ENCODE measurements at regions not wholly inside any gene's neighbourhood (a gene's known extent, or its start where the extent isn't known, plus 50 kb on each side); places are given as distances from the start of the nearest gene placed in this dataset.

GRCh38 chr5:125492977-125493376, 746.5 kb upstream of the ZNF608 start:
- H3K9me3 ChIP-seq (ENCODE audit: severe bottlenecking), result peaks cover 3% of the 10 kb centered on the region
- TF ChIP-seq CTCF (IDR thresholded peaks at IDR 0.05; ENCODE audit: low read depth, low read length), result no peak
- H3K27me3 ChIP-seq (ENCODE audit: insufficient read depth, low read depth, severe bottlenecking), result no peaks in the 10 kb centered on the region
- no peak overlapping the region for H3K27ac ChIP-seq
- H3K36me3 ChIP-seq, result no peaks in the 10 kb centered on the region
- DNase-seq, result no peak
- no peak overlapping the region for H3K4me3 ChIP-seq (ENCODE audit: low read depth, low read length)

- no peaks in the 10 kb centered on the region for H3K27me3 ChIP-seq (ENCODE audit: insufficient read depth, low read depth, severe bottlenecking)
- H3K4me3 ChIP-seq (ENCODE audit: low read depth, low read length), result no peak overlapping the region
- no peak for DNase-seq
- TF ChIP-seq CTCF (IDR thresholded peaks at IDR 0.05; ENCODE audit: low read depth, low read length), result no peak
- peaks cover 3% of the 10 kb centered on the region for H3K9me3 ChIP-seq (ENCODE audit: severe bottlenecking)
- no peak overlapping the region for H3K27ac ChIP-seq
- H3K36me3 ChIP-seq, result no peaks in the 10 kb centered on the region
Observed at GRCh38 chr5:125496393-125496792, 750.0 kb upstream of the ZNF608 start.

GRCh38 chr5:125497651-125498050, 751.2 kb upstream of the ZNF608 start:
- Histone ChIP-seq H3K9me3 (ENCODE audit: severe bottlenecking) (peaks cover 3% of the 10 kb centered on the region), H3K36me3 (no peaks in the 10 kb centered on the region), H3K27me3 (ENCODE audit: insufficient read depth, low read depth, severe bottlenecking) (no peaks in the 10 kb centered on the region), H3K4me3 (ENCODE audit: low read depth, low read length) (no peak overlapping the region), H3K27ac (no peak overlapping the region)
- TF ChIP-seq CTCF (IDR thresholded peaks at IDR 0.05; ENCODE audit: low read depth, low read length), result no peak
- no peak for DNase-seq

- H3K27ac ChIP-seq, result no peak overlapping the region
- no peaks in the 10 kb centered on the region for H3K9me3 ChIP-seq (ENCODE audit: severe bottlenecking)
- no peaks in the 10 kb centered on the region for H3K27me3 ChIP-seq (ENCODE audit: insufficient read depth, low read depth, severe bottlenecking)
- TF ChIP-seq CTCF (IDR thresholded peaks at IDR 0.05; ENCODE audit: low read depth, low read length), result no peak
- no peaks in the 10 kb centered on the region for H3K36me3 ChIP-seq
- H3K4me3 ChIP-seq (ENCODE audit: low read depth, low read length), result no peak overlapping the region
- no peak for DNase-seq
Observed at GRCh38 chr5:125499636-125500332, 753.3 kb upstream of the ZNF608 start.

GRCh38 chr5:125501396-125501795, 755.0 kb upstream of the ZNF608 start:
- H3K27me3 ChIP-seq (ENCODE audit: insufficient read depth, low read depth, severe bottlenecking), result no peaks in the 10 kb centered on the region
- no peaks in the 10 kb centered on the region for H3K9me3 ChIP-seq (ENCODE audit: severe bottlenecking)
- TF ChIP-seq CTCF (IDR thresholded peaks at IDR 0.05; ENCODE audit: low read depth, low read length), result no peak
- H3K36me3 ChIP-seq, result no peaks in the 10 kb centered on the region
- no peak overlapping the region for H3K27ac ChIP-seq
- DNase-seq, result no peak
- H3K4me3 ChIP-seq (ENCODE audit: low read depth, low read length), result no peak overlapping the region

GRCh38 chr5:125503946-125504345, 757.5 kb upstream of the ZNF608 start:
- H3K27ac ChIP-seq, result no peak overlapping the region
- no peak for DNase-seq
- no peaks in the 10 kb centered on the region for H3K36me3 ChIP-seq
- no peak for TF ChIP-seq CTCF (IDR thresholded peaks at IDR 0.05; ENCODE audit: low read depth, low read length)
- no peaks in the 10 kb centered on the region for H3K27me3 ChIP-seq (ENCODE audit: insufficient read depth, low read depth, severe bottlenecking)
- no peaks in the 10 kb centered on the region for H3K9me3 ChIP-seq (ENCODE audit: severe bottlenecking)
- H3K4me3 ChIP-seq (ENCODE audit: low read depth, low read length), result no peak overlapping the region

Data from WERI-Rb-1 (cell line).